H1 (cell line): ENCODE measurements at regions not wholly inside any gene's neighbourhood (a gene's known extent, or its start where the extent isn't known, plus 50 kb on each side); places are given as distances from the start of the nearest gene placed in this dataset.

ENCODE experiments used
- CHD2 ChIP-seq: IDR thresholded peaks from 2 replicates; pipeline ENCODE4 v1.6.1; 2012; ENCODE audit warnings: low read length, improper control_type of control experiment
- CTCF ChIP-seq, 3 experiments: IDR thresholded peaks; 1 replicate in 2 of 3; 2 replicates in 1 of 3; pipeline versions ENCODE4 v1.5.1 to v1.6.1; 2011; ENCODE audit warnings: low read length in 3 of 3, mild to moderate bottlenecking in 3 of 3, inconsistent platforms in 2 of 3, low read depth in 1 of 3, moderate library complexity in 1 of 3; ENCODE audit not compliant: insufficient read depth in 1 of 3; ENCODE audit errors: control extremely low read depth in 1 of 3
- EGR1 ChIP-seq: IDR thresholded peaks from 2 replicates; pipeline ENCODE4 v1.6.1; 2011; ENCODE audit warnings: low read depth, low read length, borderline replicate concordance
- EP300 ChIP-seq, 2 experiments: IDR thresholded peaks; 1 replicate in 1 of 2; 2 replicates in 1 of 2; pipeline ENCODE4 v1.6.1; 2011 to 2012; ENCODE audit warnings: low read depth in 2 of 2, low read length in 2 of 2, mild to moderate bottlenecking in 2 of 2, borderline replicate concordance in 1 of 2, inconsistent platforms in 1 of 2, moderate library complexity in 1 of 2
- HDAC2 ChIP-seq, 2 experiments: fragments of 300-600 bp in 1 of 2; sonication (generic) in 1 of 2; IDR thresholded peaks; 2 replicates each; pipeline ENCODE4 v1.6.1; 2011 to 2012; ENCODE audit warnings: low read depth in 2 of 2, low read length in 2 of 2, mild to moderate bottlenecking in 2 of 2, moderate library complexity in 2 of 2, borderline replicate concordance in 1 of 2, inconsistent platforms in 1 of 2
- POLR2A ChIP-seq, 2 experiments: IDR thresholded peaks; 1 replicate in 1 of 2; 2 replicates in 1 of 2; pipeline ENCODE4 v1.6.1; 2011; ENCODE audit warnings: low read depth in 2 of 2, low read length in 2 of 2, mild to moderate bottlenecking in 2 of 2; ENCODE audit errors: control extremely low read depth in 1 of 2
- RBBP5 ChIP-seq: IDR thresholded peaks from 2 replicates; pipeline ENCODE4 v1.7.1; 2012; ENCODE audit warnings: low read depth, mild to moderate bottlenecking, inconsistent platforms, low read length, moderate library complexity, borderline replicate concordance
- TAF1 ChIP-seq: IDR thresholded peaks from 2 replicates; pipeline ENCODE4 v1.6.1; 2011; ENCODE audit warnings: mild to moderate bottlenecking, low read depth, low read length
- USF2 ChIP-seq: IDR thresholded peaks from 2 replicates; pipeline ENCODE4 v1.6.1; 2011; ENCODE audit warnings: low read length, improper control_type of control experiment

- TF ChIP-seq EGR1 (no peak), POLR2A (IDR thresholded peaks at IDR 0.05; ENCODE audit: control extremely low read depth in 1 of 2, low read depth in 2 of 2, low read length in 2 of 2) (no peak), EP300 (IDR thresholded peaks at IDR 0.05; ENCODE audit: borderline replicate concordance in 1 of 2, low read depth in 2 of 2, low read length in 2 of 2) (no peak), CTCF (IDR thresholded peaks at IDR 0.05; ENCODE audit: control extremely low read depth in 1 of 3, insufficient read depth in 1 of 3, low read depth in 1 of 3, low read length in 3 of 3) (no peak), RBBP5 (no peak), TAF1 (no peak), USF2 (no peak), CHD2 (no peak), HDAC2 (IDR thresholded peaks at IDR 0.05; ENCODE audit: borderline replicate concordance in 1 of 2, low read depth in 2 of 2, low read length in 2 of 2) (no peak)
Measured at GRCh38 chr4:17398035-17398434, 113.9 kb downstream of the QDPR start.
